T-cell (primary cell): ENCODE measurements at regions not wholly inside any gene's neighbourhood (a gene's known extent, or its start where the extent isn't known, plus 50 kb on each side); places are given as distances from the start of the nearest gene placed in this dataset.
"Not testable (repeated sequence)": the region's sequence is repeated elsewhere in the genome, so short reads cannot be mapped to it uniquely, and the experiment has no call there.

Experiments
- ATAC-seq, 4 experiments: fragments of 200-7000 bp in 3 of 4; fragments of 150-1000 bp in 1 of 4; cut with Tn5 transposase; replicated peaks in 1 of 4; 1 replicate in 3 of 4; 2 replicates in 1 of 4; pipeline ENCODE4 v1.10.0; 2021; ENCODE audit warnings: moderate library complexity in 3 of 4, mild to moderate bottlenecking in 2 of 4, moderate number of reproducible peaks in 1 of 4
- CTCF ChIA-PET, 2 donors: fragments of 300-600 bp; sonication (Branson Sonifier 250); formaldehyde crosslinking; loops; one replicate each; lab custom pipeline; 2022; ENCODE audit warnings: antibody characterized with exemption in 2 of 2; lab: Charles Lee
- POLR2A ChIA-PET, 2 donors: fragments of 300-600 bp; sonication (Branson Sonifier 250); formaldehyde crosslinking; loops; one replicate each; lab custom pipeline; 2022; ENCODE audit warnings: antibody characterized with exemption in 2 of 2; lab: Charles Lee
- DNase-seq, 35 experiments: peaks; one replicate each; pipeline versions ENCODE4 v3.0.0 to v3.0.0-alpha.2; 2013 to 2023
- H3K27ac ChIP-seq: one replicate; pipeline ENCODE4 v1.5.1; 2013; ENCODE audit warnings: low read length
- H3K27me3 ChIP-seq, 2 experiments: replicated peaks in 1 of 2; 1 replicate in 1 of 2; 2 replicates in 1 of 2; pipeline versions ENCODE4 v1.6.1 to v1.7.0; 2013; ENCODE audit warnings: low read length in 1 of 2, mixed read lengths in 1 of 2; ENCODE audit not compliant: control insufficient read depth in 2 of 2, insufficient read depth in 2 of 2; ENCODE audit errors: extremely low read depth in 1 of 2
- H3K36me3 ChIP-seq, 2 donors: 1 replicate in 1 of 2; 2 replicates in 1 of 2; pipeline versions ENCODE4 v1.6.1 to v1.7.0; 2013; ENCODE audit warnings: low read length in 1 of 2; ENCODE audit not compliant: control insufficient read depth in 2 of 2, insufficient read depth in 1 of 2; ENCODE audit errors: extremely low read depth in 1 of 2
- H3K4me1 ChIP-seq, 2 experiments: 1 replicate in 1 of 2; 2 replicates in 1 of 2; pipeline versions ENCODE4 v1.6.1 to v1.7.0; 2013; ENCODE audit warnings: low read length in 2 of 2, mixed read lengths in 1 of 2; ENCODE audit not compliant: insufficient read depth in 2 of 2, control insufficient read depth in 1 of 2; ENCODE audit errors: extremely low read depth in 1 of 2
- H3K4me3 ChIP-seq, 2 donors: 1 replicate in 1 of 2; 2 replicates in 1 of 2; pipeline versions ENCODE4 v1.5.1 to v1.7.0; 2013; ENCODE audit warnings: mild to moderate bottlenecking in 2 of 2, low read length in 1 of 2, moderate library complexity in 1 of 2; ENCODE audit not compliant: control insufficient read depth in 1 of 2; ENCODE audit errors: extremely low read depth in 1 of 2
- H3K9me3 ChIP-seq: 2 replicates; pipeline ENCODE4 v1.7.0; 2013
- H3K27ac Mint-ChIP-seq, 2 donors: one replicate each; pipeline ENCODE4 v1.8.0; 2020 to 2021; ENCODE audit warnings: mild to moderate bottlenecking in 2 of 2, mixed read lengths in 2 of 2
- H3K27me3 Mint-ChIP-seq, 2 donors: one replicate each; pipeline ENCODE4 v1.8.0; 2021 to 2022; ENCODE audit warnings: mixed read lengths in 2 of 2
- H3K36me3 Mint-ChIP-seq: one replicate; pipeline ENCODE4 v1.8.0; 2021; ENCODE audit warnings: mixed read lengths
- H3K4me1 Mint-ChIP-seq, 3 donors: one replicate each; pipeline ENCODE4 v1.8.0; 2020 to 2022; ENCODE audit warnings: mixed read lengths in 3 of 3, mild to moderate bottlenecking in 1 of 3
- H3K4me3 Mint-ChIP-seq, 3 donors: one replicate each; pipeline ENCODE4 v1.8.0; 2020 to 2022; ENCODE audit warnings: mild to moderate bottlenecking in 3 of 3, mixed read lengths in 3 of 3, moderate library complexity in 3 of 3
- H3K9me3 Mint-ChIP-seq, 3 donors: one replicate each; pipeline ENCODE4 v1.8.0; 2020 to 2022; ENCODE audit warnings: mixed read lengths in 3 of 3
- WGBS: methylation state at CpG from one replicate; pipeline ENCODE4 v1.1.5; 2013; ENCODE audit warnings: missing lambda C conversion rate; ENCODE audit not compliant: insufficient coverage; 5-methylcytosine and 5-hydroxymethylcytosine counted together

- POLR2A ChIA-PET, H3K4me1 Mint-ChIP-seq, DNase-seq, H3K4me1 ChIP-seq, H3K27ac ChIP-seq, H3K9me3 Mint-ChIP-seq, H3K36me3 ChIP-seq, CTCF ChIA-PET, H3K4me3 Mint-ChIP-seq, ATAC-seq, H3K9me3 ChIP-seq, H3K36me3 Mint-ChIP-seq, H3K27ac Mint-ChIP-seq, H3K27me3 ChIP-seq, H3K4me3 ChIP-seq: not testable (repeated sequence)
- 75% methylated on average over 2 of the region's 10 CpGs for WGBS
- H3K27me3 Mint-ChIP-seq = peaks cover 0 to 11% of the 10 kb centered on the region in 2 donors
Measured at GRCh38 chr3:198138205-198138604, 178.2 kb downstream of the LMLN start.

GRCh38 chr3:198139037-198139436, 179.0 kb downstream of the LMLN start:
- H3K27me3 ChIP-seq, H3K27me3 Mint-ChIP-seq, DNase-seq, ATAC-seq, H3K4me1 ChIP-seq, H3K4me3 ChIP-seq, POLR2A ChIA-PET, H3K4me3 Mint-ChIP-seq, H3K9me3 ChIP-seq, H3K27ac ChIP-seq, CTCF ChIA-PET, H3K9me3 Mint-ChIP-seq, H3K27ac Mint-ChIP-seq, H3K36me3 ChIP-seq, H3K4me1 Mint-ChIP-seq, H3K36me3 Mint-ChIP-seq: not testable (repeated sequence)
- no CpG with 5 or more reads among the region's 4 CpGs for WGBS

- H3K27me3 Mint-ChIP-seq, CTCF ChIA-PET, H3K27me3 ChIP-seq, H3K36me3 ChIP-seq, H3K27ac ChIP-seq, DNase-seq, H3K36me3 Mint-ChIP-seq, H3K4me3 Mint-ChIP-seq, POLR2A ChIA-PET, H3K9me3 Mint-ChIP-seq, H3K9me3 ChIP-seq, H3K4me1 Mint-ChIP-seq, ATAC-seq, H3K27ac Mint-ChIP-seq, H3K4me3 ChIP-seq, H3K4me1 ChIP-seq: not testable (repeated sequence)
- 31% methylated on average over 2 of the region's 8 CpGs for WGBS
Measured at GRCh38 chr3:198139513-198140167, 179.6 kb downstream of the LMLN start.

GRCh38 chr3:198143300-198144137, 183.5 kb downstream of the LMLN start:
- CTCF ChIA-PET, H3K4me1 Mint-ChIP-seq: not testable (repeated sequence)

GRCh38 chr3:198145231-198145784, 185.3 kb downstream of the LMLN start:
- POLR2A ChIA-PET, H3K4me3 Mint-ChIP-seq: not testable (repeated sequence)
- WGBS = no CpG with 5 or more reads among the region's 8 CpGs

More at GRCh38 chr3:198143300-198144137, 183.5 kb downstream of the LMLN start:
- ATAC-seq, H3K4me1 ChIP-seq, H3K9me3 ChIP-seq, H3K27me3 Mint-ChIP-seq, H3K27me3 ChIP-seq, H3K4me3 ChIP-seq, H3K27ac Mint-ChIP-seq, H3K4me3 Mint-ChIP-seq, H3K9me3 Mint-ChIP-seq, H3K27ac ChIP-seq, POLR2A ChIA-PET, DNase-seq, H3K36me3 ChIP-seq, H3K36me3 Mint-ChIP-seq: not testable (repeated sequence)
- 75% methylated on average over 6 of the region's 15 CpGs for WGBS

GRCh38 chr3:198146070-198146469, 186.1 kb downstream of the LMLN start:
- no CpG with 5 or more reads among the region's 5 CpGs for WGBS
- DNase-seq, CTCF ChIA-PET, H3K27ac ChIP-seq, H3K9me3 ChIP-seq, H3K4me1 Mint-ChIP-seq, H3K36me3 Mint-ChIP-seq, H3K27me3 ChIP-seq, H3K9me3 Mint-ChIP-seq, H3K4me1 ChIP-seq, H3K27ac Mint-ChIP-seq, H3K36me3 ChIP-seq, H3K4me3 Mint-ChIP-seq, POLR2A ChIA-PET, H3K27me3 Mint-ChIP-seq, ATAC-seq, H3K4me3 ChIP-seq: not testable (repeated sequence)

More at GRCh38 chr3:198145231-198145784, 185.3 kb downstream of the LMLN start:
- H3K4me3 ChIP-seq, ATAC-seq, H3K27ac Mint-ChIP-seq, H3K4me1 ChIP-seq, H3K27ac ChIP-seq, H3K9me3 Mint-ChIP-seq, H3K27me3 Mint-ChIP-seq, CTCF ChIA-PET, H3K36me3 Mint-ChIP-seq, DNase-seq, H3K36me3 ChIP-seq, H3K9me3 ChIP-seq, H3K27me3 ChIP-seq, H3K4me1 Mint-ChIP-seq: not testable (repeated sequence)
